NCI-H2171 treated with DMSO at 0.1 percent for 48 hours (cell line): ENCODE measurements at regions not wholly inside any gene's neighbourhood (a gene's known extent, or its start where the extent isn't known, plus 50 kb on each side); places are given as distances from the start of the nearest gene placed in this dataset.

Source experiments
- DNase-seq: peaks from one replicate; lab custom pipeline; 2025; lab: John Stamatoyannopoulos, UW

DNA sequence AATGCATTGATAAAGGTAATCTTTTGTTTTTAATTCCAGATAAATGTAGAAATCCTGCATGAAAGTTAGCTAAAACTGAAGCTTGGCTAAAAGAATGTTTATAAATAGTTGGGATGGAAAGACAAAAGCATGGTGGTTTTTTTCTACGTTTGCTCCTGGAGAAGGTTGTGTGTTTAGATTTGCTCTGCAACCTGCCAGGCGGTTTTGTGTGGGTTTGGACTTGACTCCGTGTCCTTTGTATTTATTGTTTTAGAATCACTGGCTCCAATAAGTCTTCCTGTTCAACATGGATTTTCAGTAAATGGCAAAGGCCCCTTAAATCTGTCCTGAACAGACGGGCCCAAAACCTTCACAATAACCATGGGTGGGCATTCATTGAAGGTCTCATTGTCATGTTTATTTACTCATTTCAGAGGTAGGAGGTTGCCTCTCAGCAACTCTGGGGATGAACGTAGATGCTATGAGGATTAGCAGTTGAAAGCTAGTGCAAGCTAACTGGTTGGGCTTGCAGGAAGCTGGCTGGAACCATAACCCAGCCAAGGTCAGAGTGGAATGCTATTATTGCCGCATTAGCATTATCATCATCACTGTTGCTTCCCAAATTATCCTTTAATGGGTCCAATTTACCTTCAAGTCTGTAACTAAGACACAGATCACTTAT is 60.6 kb upstream of the ADAMTS9 start:
- DNase-seq = no peak

DNA sequence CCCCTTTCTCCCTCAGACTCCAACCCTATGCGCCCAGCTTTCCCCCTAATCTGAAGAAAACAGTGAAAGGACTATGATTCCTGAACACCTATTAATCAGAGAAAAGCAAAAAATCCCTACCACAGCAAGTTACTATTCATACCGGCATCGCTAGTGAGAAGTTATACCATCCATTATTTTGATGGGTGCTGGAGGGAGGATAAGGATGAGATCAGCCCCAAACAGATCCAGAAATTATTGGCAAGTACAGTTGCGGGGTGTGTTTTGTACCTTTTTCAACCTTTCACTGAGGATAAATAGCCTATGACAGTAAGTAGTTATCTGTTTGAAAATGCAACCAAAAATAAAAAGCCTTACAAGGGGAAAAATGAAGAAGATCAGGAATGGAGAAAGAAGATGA is 59.9 kb upstream of the ADAMTS9 start:
- DNase-seq = no peak

DNA sequence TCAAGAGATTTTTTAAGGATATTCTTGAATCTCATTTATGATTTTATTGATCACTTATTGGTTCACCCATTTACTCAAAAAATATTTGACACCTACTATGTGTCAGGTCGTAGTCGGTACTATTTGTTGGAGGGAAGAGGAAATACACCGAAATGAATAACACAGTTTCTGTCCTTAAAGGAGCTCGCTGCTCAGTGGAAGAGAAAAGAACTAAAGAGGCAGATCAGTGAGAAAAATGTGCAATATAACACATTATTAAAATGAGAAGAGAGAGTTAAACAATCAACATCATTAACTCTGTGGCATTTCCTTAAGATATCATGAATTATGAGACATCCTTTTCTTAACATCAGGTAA is 56.1 kb upstream of the ADAMTS9 start:
- DNase-seq = no peak

DNA sequence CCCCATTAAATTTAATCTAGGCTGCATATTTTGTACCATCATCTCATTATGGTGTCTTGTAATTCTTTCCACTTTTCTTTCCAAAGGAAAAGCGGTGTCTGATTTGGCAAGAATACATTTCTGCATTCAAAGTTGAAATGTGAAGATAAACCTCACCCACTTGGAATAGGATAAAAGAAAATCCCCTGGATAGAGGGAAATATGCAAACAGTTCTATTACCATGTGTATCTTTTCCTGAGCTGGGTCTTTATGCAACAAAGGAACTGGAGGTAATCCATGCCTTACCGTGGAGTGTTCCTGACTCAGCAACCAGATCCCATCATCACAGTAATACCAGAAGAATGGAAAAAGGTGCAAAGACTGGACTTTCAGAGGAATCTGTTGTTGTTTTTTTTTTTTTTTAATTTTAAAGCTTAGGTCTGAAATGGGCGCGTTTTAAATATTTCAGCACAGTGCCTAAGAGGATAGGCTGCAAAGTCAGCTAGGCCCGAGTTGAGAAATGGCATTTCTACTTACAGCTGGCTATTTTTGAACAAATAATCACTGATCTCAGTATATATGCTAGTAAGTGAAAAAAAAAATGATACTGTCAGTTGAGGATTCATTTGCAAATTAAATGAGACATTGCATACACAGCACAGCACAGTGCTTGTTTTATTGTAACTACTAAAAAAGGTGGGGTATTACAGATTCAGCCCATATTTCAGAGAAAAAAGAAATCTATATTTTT is 55.5 kb upstream of the ADAMTS9 start:
- no peak for DNase-seq

DNA sequence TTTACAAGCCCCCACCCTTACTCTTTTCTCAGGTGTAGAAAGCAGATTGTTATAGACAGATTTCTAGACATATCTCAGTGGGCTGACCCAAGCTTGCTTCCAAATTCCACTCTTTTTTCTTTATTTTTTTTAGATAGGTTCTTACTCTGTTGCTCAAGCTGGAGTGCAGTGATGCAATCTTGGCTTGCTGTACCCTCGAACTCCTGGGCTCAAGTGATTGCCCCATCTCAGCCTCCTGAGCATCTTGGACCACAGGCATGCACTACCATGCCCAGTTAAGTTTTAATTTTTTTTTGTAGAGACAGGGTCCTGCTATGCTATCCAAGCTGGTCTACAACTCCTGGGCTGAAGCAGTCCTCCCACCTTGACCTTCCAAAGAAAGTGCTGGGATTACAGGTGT is 53.5 kb upstream of the ADAMTS9 start:
- no peak for DNase-seq

DNA sequence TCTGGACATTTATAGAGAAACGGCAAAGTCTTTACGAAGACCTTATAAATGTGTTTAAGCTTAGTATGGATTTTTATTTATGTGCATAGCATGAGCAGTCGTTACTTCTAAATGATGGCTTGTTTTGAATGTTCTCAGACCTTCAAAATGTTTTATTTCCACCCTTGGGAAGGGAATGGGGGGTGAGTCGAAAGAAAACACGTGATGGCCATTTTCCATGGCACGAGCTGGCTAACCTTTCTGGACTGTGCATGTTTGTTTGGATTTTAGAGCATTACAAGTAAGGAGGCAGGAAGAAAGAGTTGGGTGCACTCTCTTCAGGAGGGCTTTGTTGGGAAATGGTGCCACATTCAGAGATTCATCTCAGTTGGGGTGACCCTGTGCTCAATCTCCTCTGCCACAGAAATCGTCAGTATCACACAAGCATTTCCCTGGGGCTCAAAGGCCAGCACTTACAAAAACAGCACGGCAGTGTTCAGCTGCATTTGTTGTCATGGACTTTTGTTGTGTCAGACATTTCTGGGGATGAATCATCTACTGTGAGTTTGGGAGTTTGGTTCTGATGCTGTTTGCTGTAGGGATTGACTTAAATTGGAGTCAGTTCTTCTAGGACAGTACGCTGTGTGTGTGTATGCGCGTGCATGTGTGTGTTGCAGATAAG is 52.3 kb upstream of the ADAMTS9 start:
- DNase-seq = no peak
